ENCODE measurements at regions not wholly inside any gene's neighbourhood (a gene's known extent, or its start where the extent isn't known, plus 50 kb on each side); places are given as distances from the start of the nearest gene placed in this dataset.

GRCh38 chr6:140059947-140060346, 685.5 kb upstream of the CITED2 start:
- no peak for DNase-seq

DNA sequence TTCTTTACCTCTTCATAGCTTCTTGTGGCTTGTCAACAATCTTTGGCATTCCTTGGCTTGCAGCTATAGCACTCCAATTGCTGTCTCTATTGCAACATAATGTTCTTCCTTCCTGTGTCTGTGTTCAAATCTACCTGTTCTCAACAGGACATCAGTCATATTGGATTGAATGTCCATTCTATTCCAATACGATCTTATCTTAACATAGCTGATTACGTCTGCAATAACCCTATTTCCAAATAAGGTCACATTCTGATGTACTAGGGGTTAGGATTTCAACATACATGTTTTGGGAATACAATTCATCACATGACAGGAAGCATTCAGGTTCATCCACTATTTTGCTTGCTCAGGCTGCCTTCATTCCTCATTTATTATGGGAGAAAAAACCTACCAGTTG, 684.4 kb upstream of the CITED2 start:
- no peak for DNase-seq

- no peak for DNase-seq
These were observed 678.6 kb upstream of the CITED2 start for GRCh38 chr6:140052736-140053729.

GRCh38 chr6:140051521-140052512, 677.4 kb upstream of the CITED2 start:
- no peak for DNase-seq

DNA sequence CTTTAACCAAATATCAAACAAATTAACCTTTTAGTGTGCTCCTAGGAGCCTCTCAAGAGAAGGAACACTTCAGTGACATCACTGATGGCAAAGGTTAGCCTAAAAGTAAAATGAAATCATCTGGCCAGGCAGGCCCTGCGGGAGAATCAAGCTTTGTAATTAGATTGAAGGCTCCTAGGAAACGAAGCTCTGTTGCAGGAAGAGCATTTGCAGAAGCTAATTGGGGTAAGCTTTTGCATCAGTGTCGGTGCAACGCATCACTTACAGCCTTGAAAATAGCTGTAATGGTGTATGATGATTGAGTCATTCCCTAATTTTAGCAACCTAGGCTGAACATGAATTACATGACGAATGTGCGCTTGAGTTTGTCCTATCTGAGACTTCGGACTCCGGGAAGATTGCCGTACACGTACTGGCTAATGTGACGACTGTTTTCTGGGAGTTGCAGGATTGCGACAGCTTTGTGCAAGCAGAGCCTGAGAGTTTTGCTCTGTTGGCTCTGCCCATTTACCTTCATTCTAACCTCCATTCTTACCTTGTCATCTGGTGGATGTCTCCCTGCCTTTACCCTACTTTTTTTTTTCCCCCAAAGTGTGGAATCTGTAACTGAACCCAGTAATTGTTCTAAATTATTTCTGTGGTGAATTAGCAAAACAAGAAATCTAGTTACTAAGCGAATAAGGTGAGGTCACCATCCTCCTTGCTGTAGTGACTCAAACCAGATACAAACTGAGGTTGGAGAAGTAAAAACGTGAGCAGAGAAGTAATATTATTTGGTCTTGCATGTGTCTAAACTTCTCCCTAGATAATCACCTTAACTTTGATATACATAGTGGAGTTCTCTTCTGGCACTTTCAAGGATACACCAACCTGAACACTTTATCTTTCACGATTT, 675.9 kb upstream of the CITED2 start:
- DNase-seq, result no peak

DNA sequence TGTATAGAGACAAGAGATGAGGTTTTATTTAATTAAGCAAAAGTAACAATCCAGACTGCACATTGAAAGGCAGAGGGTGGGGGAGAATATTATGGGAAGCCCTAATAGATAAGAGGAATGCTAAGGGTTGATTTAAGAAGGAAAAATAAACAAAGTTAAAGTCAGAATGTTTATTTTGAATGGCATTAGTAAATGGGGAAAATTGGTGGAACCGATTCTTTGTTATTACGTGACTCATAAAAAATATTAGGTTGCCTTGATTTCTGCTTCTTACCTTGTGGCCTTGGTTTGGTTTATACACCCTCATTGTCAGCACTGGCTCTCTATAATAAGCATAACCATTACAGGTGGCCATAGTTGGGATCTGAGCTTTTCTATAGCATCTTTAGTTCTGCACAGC, 674.8 kb upstream of the CITED2 start:
- DNase-seq, result no peak

- DNase-seq, result no peak
These were observed 673.8 kb upstream of the CITED2 start for GRCh38 chr6:140048202-140048790.

GRCh38 chr6:140047321-140047720, 672.9 kb upstream of the CITED2 start:
- DNase-seq, result no peak

- no peak for DNase-seq
These were observed 671.7 kb upstream of the CITED2 start for GRCh38 chr6:140046016-140046632.

- DNase-seq, result no peak
These were observed 670.7 kb upstream of the CITED2 start for GRCh38 chr6:140045116-140045515.

DNA sequence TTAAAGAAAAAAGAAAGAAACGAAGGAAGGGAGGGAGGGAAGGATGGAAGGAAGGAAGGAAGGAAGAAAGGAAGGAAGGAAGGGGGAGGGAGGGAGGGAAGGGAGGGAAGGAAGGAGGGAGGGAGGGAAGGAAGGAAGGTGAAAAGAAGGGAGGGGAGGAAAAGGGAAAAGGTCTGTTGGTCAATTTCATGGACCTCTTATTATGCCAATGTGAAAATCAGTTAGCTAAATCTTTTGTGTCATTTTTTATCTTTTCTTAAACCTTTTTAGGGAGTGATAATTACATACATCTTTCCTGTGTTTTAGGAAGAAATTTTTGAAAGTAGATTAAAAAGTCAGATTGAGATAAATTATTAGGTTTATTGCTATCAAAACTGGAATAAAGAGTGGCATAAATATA, 670.2 kb upstream of the CITED2 start:
- no peak for DNase-seq

GRCh38 chr6:140043762-140044378, 669.4 kb upstream of the CITED2 start:
- no peak for DNase-seq

- DNase-seq, result no peak
These were observed 668.9 kb upstream of the CITED2 start for GRCh38 chr6:140043357-140043756.

GRCh38 chr6:140041571-140042332, 667.3 kb upstream of the CITED2 start:
- DNase-seq, result no peak

- DNase-seq, result no peak
These were observed 666.6 kb upstream of the CITED2 start for GRCh38 chr6:140041056-140041455.

DNA sequence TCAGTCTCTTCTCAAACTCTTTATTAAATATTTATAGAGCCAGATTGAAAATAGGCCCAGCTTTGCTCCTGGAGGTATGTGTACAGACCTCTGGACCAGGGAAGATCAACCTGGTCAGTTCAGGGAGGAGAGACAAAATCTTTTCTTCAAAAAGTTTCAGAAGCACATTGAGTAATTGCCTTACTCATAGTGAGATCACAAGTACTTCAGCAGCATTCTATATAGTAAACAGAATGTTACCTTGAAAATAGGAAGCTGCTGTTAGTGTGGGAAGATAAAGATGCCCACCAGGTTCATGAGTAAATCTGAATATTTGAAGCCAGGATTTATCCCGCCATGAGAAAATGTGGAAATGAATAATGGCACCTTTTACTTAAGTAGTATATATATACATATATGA, 665.9 kb upstream of the CITED2 start:
- no peak for DNase-seq

GRCh38 chr6:140039364-140039763, 664.9 kb upstream of the CITED2 start:
- DNase-seq, result no peak

DNA sequence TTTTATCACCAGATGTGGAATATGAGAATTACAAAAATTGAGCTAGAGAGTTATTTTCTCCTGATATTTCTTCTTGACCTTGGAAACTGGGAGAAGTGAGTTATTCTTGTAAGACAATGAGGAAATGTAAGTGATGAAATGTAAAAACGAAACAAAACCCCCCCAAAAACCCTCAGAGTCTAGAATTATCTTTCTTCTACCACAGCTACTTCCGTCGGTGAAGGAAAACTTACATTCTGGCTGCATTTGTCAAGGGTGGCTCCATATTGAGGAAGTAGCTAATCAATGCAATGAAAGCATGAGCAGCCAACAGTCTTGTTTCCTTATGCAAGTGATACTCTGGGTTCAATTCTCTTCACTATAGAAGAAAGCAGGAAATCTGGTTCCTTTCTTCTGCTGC, 661.7 kb upstream of the CITED2 start:
- no peak for DNase-seq

DNA sequence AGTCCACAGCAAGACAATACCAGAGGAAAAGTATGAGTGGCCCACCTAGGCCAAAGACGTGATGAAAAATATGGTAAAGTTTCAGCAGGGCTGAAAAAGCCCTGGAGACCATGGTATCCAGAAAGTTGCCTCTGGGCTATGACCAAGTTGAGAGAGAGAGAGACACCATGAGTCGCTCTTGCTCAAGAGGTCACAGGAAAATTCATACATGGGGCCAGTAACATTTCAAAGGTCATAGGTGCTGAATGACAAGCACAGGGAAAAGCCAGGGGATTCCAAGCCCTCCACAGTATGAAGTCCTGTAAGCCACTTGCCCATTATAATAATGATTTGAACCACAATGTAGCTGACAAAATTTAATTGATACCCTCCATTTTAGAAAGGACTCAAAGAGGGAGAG, 657.7 kb upstream of the CITED2 start:
- no peak for DNase-seq

DNA sequence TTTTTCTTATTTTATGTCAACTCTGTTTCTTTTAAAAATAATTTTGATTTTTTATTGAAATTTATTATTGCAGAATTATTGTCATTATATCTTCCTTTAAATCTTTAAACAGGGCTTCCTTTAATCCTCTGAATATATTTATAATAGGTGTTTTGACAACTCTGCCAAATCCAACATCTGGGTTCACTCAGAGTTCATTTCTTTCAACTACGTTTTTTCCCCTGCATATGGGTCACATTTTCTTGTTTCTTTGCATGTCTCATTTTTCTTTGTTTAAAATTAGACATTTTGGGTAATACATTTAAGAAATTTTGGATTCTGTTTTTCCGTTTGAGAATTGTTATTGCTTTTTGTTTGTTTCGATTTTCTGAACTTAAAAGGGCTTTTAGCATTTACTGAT, 655.1 kb upstream of the CITED2 start:
- DNase-seq, result no peak
